Gastroesophageal sphincter (tissue), 3 donors: ENCODE measurements at regions not wholly inside any gene's neighbourhood (a gene's known extent, or its start where the extent isn't known, plus 50 kb on each side); places are given as distances from the start of the nearest gene placed in this dataset.

ENCODE experiments used
- POLR2A ChIP-seq, 2 donors: fragments of 450-650 bp; IDR thresholded peaks; one replicate each; pipeline ENCODE4 v1.6.1; 2017; ENCODE audit warnings: antibody characterized with exemption in 2 of 2, mild to moderate bottlenecking in 2 of 2, moderate library complexity in 1 of 2
- TF ChIP-seq, protein P1 (sequence below), 4 experiments: fragments of 200-600 bp in 2 of 4; fragments of 450-650 bp in 2 of 4; sonication (generic) in 1 of 4; IDR thresholded peaks; one replicate each; pipeline ENCODE4 v1.5.1; 2017 to 2019; ENCODE audit warnings: antibody characterized with exemption in 4 of 4, mild to moderate bottlenecking in 2 of 4, moderate library complexity in 2 of 4

DNA sequence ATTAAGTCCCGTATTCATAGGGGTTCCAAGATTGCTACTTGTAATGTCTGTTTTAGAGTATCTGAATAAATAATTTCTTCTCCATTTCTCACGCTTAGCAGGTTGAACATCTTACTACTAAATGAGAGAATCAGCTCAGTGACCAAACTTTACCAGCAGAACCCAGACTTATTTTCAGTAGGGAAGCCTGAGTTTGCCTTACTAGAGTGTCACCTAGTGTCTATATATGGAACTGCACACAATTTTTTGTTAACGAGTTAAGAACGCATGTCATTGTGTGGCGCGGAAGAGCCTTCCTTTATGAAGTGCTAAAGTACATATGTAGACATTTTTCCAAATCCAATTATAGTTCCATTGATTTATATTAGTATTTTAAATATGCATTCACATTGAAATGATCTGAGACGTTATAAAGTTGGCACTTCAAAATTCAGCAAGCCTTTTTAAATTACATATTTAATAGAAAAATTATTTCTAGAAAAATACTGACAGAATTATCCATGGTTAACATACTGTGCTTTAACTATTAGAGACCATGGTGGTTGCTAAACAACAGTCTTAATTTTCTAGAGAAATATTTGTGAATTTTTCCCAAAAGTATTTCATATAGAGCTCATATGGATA lies 88.3 kb downstream of the RPS29 start:
- TF ChIP-seq, protein P1, sequence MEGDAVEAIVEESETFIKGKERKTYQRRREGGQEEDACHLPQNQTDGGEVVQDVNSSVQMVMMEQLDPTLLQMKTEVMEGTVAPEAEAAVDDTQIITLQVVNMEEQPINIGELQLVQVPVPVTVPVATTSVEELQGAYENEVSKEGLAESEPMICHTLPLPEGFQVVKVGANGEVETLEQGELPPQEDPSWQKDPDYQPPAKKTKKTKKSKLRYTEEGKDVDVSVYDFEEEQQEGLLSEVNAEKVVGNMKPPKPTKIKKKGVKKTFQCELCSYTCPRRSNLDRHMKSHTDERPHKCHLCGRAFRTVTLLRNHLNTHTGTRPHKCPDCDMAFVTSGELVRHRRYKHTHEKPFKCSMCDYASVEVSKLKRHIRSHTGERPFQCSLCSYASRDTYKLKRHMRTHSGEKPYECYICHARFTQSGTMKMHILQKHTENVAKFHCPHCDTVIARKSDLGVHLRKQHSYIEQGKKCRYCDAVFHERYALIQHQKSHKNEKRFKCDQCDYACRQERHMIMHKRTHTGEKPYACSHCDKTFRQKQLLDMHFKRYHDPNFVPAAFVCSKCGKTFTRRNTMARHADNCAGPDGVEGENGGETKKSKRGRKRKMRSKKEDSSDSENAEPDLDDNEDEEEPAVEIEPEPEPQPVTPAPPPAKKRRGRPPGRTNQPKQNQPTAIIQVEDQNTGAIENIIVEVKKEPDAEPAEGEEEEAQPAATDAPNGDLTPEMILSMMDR (IDR thresholded peaks at IDR 0.05) = peak; percentile 75 to 79 (median 78)
- TF ChIP-seq POLR2A (IDR thresholded peaks at IDR 0.05) = no peak
